Body of pancreas (tissue), 4 donors: ENCODE measurements at regions not wholly inside any gene's neighbourhood (a gene's known extent, or its start where the extent isn't known, plus 50 kb on each side); places are given as distances from the start of the nearest gene placed in this dataset.
"Not testable (repeated sequence)": the region's sequence is repeated elsewhere in the genome, so short reads cannot be mapped to it uniquely, and the experiment has no call there.

Source experiments
- ATAC-seq: fragments of 150-250 bp; one replicate; pipeline ENCODE4 v1.9.1; 2016
- DNase-seq, 4 donors: peaks; one replicate each; pipeline ENCODE4 v3.0.0-alpha.2; 2019
- H3K27ac ChIP-seq, 4 donors: fragments of 200-600 bp; sonication (generic); 1 replicate in 3 of 4; 2 replicates in 1 of 4; pipeline versions ENCODE4 v1.5.1 to v1.6.1; 2016 to 2019; ENCODE audit warnings: mild to moderate bottlenecking in 1 of 4, mixed read lengths in 1 of 4, moderate library complexity in 1 of 4
- H3K27me3 ChIP-seq, 2 donors: fragments of 200-600 bp; sonication (generic); one replicate each; pipeline ENCODE4 v1.6.0; 2016; ENCODE audit warnings: mild to moderate bottlenecking in 1 of 2
- H3K36me3 ChIP-seq, 2 donors: fragments of 200-600 bp; sonication (generic); replicated peaks in 1 of 2; 2 replicates each; pipeline ENCODE4 v1.5.1; 2016; ENCODE audit warnings: low read depth in 2 of 2; ENCODE audit not compliant: insufficient read depth in 1 of 2
- H3K4me1 ChIP-seq: fragments of 200-600 bp; sonication (generic); one replicate; pipeline ENCODE4 v1.6.0; 2016
- H3K4me3 ChIP-seq, 2 donors: fragments of 200-600 bp; sonication (generic); 1 replicate in 1 of 2; 2 replicates in 1 of 2; pipeline ENCODE4 v1.5.1; 2016 to 2019
- H3K9me3 ChIP-seq, 3 donors: fragments of 200-600 bp; sonication (generic); 1 replicate in 2 of 3; 2 replicates in 1 of 3; pipeline ENCODE4 v1.5.1; 2016
- CTCF ChIP-seq, 7 experiments: fragments of 450-650 bp in 4 of 7; fragments of 200-600 bp in 3 of 7; sonication (generic) in 3 of 7; IDR thresholded peaks; one replicate each; pipeline ENCODE4 v1.5.1; 2016 to 2019; ENCODE audit warnings: antibody characterized with exemption in 7 of 7
- POLR2A ChIP-seq, 3 donors: fragments of 450-650 bp; IDR thresholded peaks; one replicate each; pipeline ENCODE4 v1.6.1; 2016; ENCODE audit warnings: antibody characterized with exemption in 3 of 3, mild to moderate bottlenecking in 2 of 3
- WGBS, 2 donors: methylation state at CpG; one replicate each; pipeline ENCODE4 v1.1.5; 2017; 5-methylcytosine and 5-hydroxymethylcytosine counted together
- intact Hi-C: fragments of 100-400 bp; cut with DNase I; formaldehyde crosslinking; loops from one replicate; pipeline ENCODE4 v1.15.1; 2023

GRCh38 chr2:173716458-173717052 lies 248.6 kb downstream of the SP3 start:
- no peak for ATAC-seq
- intact Hi-C loops = no loop called here
- no peak for TF ChIP-seq CTCF (IDR thresholded peaks at IDR 0.05)
- no peak for TF ChIP-seq POLR2A (IDR thresholded peaks at IDR 0.05)

GRCh38 chr2:173719471-173719870 lies 245.7 kb downstream of the SP3 start:
- Histone ChIP-seq H3K27me3 (no peaks in the 10 kb centered on the region), H3K27ac (no peak overlapping the region), H3K36me3 (no peaks in the 10 kb centered on the region), H3K4me1 (no peaks in the 10 kb centered on the region), H3K4me3 (no peak overlapping the region), H3K9me3 (no peaks in the 10 kb centered on the region)
- DNase-seq (no peak), ATAC-seq (no peak)
- TF ChIP-seq CTCF (IDR thresholded peaks at IDR 0.05) (no peak), POLR2A (IDR thresholded peaks at IDR 0.05) (no peak)
- WGBS, 2 donors = 67 to 85% methylated on average over 3 of the region's 3 CpGs
- intact Hi-C loops = no loop called here

More at GRCh38 chr2:173716458-173717052, 248.6 kb downstream of the SP3 start:
- Histone ChIP-seq H3K27ac (no peak overlapping the region), H3K27me3 (no peaks in the 10 kb centered on the region), H3K4me1 (no peaks in the 10 kb centered on the region), H3K4me3 (no peak overlapping the region), H3K36me3 (no peaks in the 10 kb centered on the region), H3K9me3 (no peaks in the 10 kb centered on the region)
- WGBS, 2 donors = 29 to 57% methylated on average over 1 of the region's 1 CpG
- no peak for DNase-seq

GRCh38 chr2:173720306-173720705 lies 244.9 kb downstream of the SP3 start:
- DNase-seq (no peak), ATAC-seq (no peak)
- TF ChIP-seq POLR2A (IDR thresholded peaks at IDR 0.05) (no peak), CTCF (IDR thresholded peaks at IDR 0.05) (no peak)
- intact Hi-C loops = no loop called here
- no peaks in the 10 kb centered on the region for H3K27me3 ChIP-seq
- 64 to 100% methylated on average over 1 of the region's 1 CpG for WGBS, 2 donors
- H3K4me3 ChIP-seq = no peak overlapping the region
- no peaks in the 10 kb centered on the region for H3K9me3 ChIP-seq
- no peaks in the 10 kb centered on the region for H3K4me1 ChIP-seq
- no peaks in the 10 kb centered on the region for H3K36me3 ChIP-seq
- no peak overlapping the region for H3K27ac ChIP-seq

GRCh38 chr2:173734797-173735196 lies 230.4 kb downstream of the SP3 start:
- 75 to 77% methylated on average over 4 of the region's 4 CpGs for WGBS, 2 donors
- TF ChIP-seq POLR2A (IDR thresholded peaks at IDR 0.05) = no peak
- TF ChIP-seq CTCF (IDR thresholded peaks at IDR 0.05) = no peak
- intact Hi-C loops = no loop called here
- ATAC-seq (no peak), DNase-seq (no peak)
- H3K4me1 ChIP-seq = peaks cover 5% of the 10 kb centered on the region
- no peaks in the 10 kb centered on the region for H3K9me3 ChIP-seq
- H3K27me3 ChIP-seq = no peaks in the 10 kb centered on the region
- no peaks in the 10 kb centered on the region for H3K36me3 ChIP-seq
- H3K4me3 ChIP-seq = no peak overlapping the region
- no peak overlapping the region for H3K27ac ChIP-seq

GRCh38 chr2:173737954-173738575 lies 227.1 kb downstream of the SP3 start:
- H3K4me3 ChIP-seq, H3K4me1 ChIP-seq, ATAC-seq, H3K27me3 ChIP-seq, H3K9me3 ChIP-seq, H3K36me3 ChIP-seq, H3K27ac ChIP-seq, DNase-seq, intact Hi-C loops: not testable (repeated sequence)
